H1 (cell line): ENCODE measurements at regions not wholly inside any gene's neighbourhood (a gene's known extent, or its start where the extent isn't known, plus 50 kb on each side); places are given as distances from the start of the nearest gene placed in this dataset.

Experiments
- GABPA ChIP-seq: IDR thresholded peaks from 2 replicates; pipeline ENCODE4 v1.6.1; 2011; ENCODE audit warnings: mild to moderate bottlenecking, low read length, moderate library complexity, borderline replicate concordance; ENCODE audit not compliant: insufficient read depth
- GTF2F1 ChIP-seq: IDR thresholded peaks from 2 replicates; pipeline ENCODE4 v1.6.1; 2012; ENCODE audit warnings: low read depth, low read length, improper control_type of control experiment, borderline replicate concordance
- HDAC2 ChIP-seq, 2 experiments: fragments of 300-600 bp in 1 of 2; sonication (generic) in 1 of 2; IDR thresholded peaks; 2 replicates each; pipeline ENCODE4 v1.6.1; 2011 to 2012; ENCODE audit warnings: low read depth in 2 of 2, low read length in 2 of 2, mild to moderate bottlenecking in 2 of 2, moderate library complexity in 2 of 2, borderline replicate concordance in 1 of 2, inconsistent platforms in 1 of 2
- KDM1A ChIP-seq: fragments of 200-600, 300-600 bp; sonication (generic); IDR thresholded peaks from 2 replicates; pipeline ENCODE4 v1.7.1; 2016; ENCODE audit warnings: mild to moderate bottlenecking, low read length, borderline replicate concordance
- KDM4A ChIP-seq: IDR thresholded peaks from one replicate; pipeline ENCODE4 v1.7.1; 2012; ENCODE audit warnings: low read depth, mild to moderate bottlenecking, moderate library complexity, low read length, inconsistent platforms; ENCODE audit not compliant: severe bottlenecking
- KDM5A ChIP-seq: fragments of 200-600 bp; IDR thresholded peaks from 2 replicates; pipeline ENCODE4 v1.7.1; 2012; ENCODE audit warnings: mild to moderate bottlenecking, low read length, inconsistent platforms, mixed read lengths
- RNF2 ChIP-seq: fragments of 200-900, 300-1000 bp; sonication (generic); IDR thresholded peaks from 2 replicates; pipeline ENCODE4 v1.7.1; 2016; ENCODE audit warnings: borderline replicate concordance, low read depth, mild to moderate bottlenecking, antibody characterized with exemption, low read length; ENCODE audit not compliant: poor library complexity, severe bottlenecking; ENCODE audit errors: missing control alignments
- USF2 ChIP-seq: IDR thresholded peaks from 2 replicates; pipeline ENCODE4 v1.6.1; 2011; ENCODE audit warnings: low read length, improper control_type of control experiment

DNA sequence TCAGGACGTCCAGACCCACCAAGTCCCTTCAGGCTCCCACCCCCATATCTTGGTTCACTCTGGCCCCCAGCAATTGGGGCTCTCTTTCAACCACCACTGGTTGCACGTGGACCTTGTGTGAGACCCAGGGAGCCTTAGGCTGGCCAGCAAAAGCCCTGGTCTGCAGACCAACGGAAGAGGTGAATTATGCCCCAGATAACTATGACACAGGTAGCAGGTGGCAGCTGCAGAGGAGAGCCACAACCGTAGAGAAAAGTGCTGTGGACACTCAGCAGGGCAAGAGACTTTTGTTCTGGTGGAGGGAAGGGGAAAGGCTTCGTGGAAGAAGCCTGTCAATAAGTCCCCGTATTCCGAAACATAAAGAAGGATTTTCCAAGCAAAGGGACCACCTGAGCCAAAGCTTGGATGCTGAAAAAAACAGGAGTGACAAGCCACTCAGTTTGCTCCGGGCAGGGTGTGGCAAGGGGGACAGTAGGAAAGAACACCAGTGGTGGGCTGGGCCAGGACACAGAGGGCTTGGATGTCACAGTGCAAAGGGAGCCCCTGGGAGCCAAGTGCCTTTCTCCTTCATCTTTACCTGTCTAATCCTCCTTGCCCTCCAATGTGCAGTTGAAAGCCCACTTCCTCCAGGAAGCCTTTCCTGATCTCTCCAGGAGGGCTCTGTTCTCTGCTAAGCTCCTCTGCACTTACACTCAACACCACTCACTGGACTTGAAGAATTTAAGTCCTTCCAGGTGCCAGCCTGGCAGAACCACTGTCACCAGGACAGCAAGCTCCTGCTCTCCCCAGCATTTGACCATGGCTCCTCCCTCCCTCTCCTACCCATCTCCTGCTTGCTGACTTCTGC lies 264.7 kb downstream of the BUD13 start (continued):
- TF ChIP-seq KDM4A (no peak), KDM1A (no peak), USF2 (no peak), RNF2 (no peak), HDAC2 (IDR thresholded peaks at IDR 0.05; ENCODE audit: borderline replicate concordance in 1 of 2, low read depth in 2 of 2, low read length in 2 of 2) (no peak), GTF2F1 (no peak), GABPA (no peak), KDM5A (no peak)
